ENCODE measurements at regions not wholly inside any gene's neighbourhood (a gene's known extent, or its start where the extent isn't known, plus 50 kb on each side); places are given as distances from the start of the nearest gene placed in this dataset.

GRCh38 chr7:123285076-123285700, 85.4 kb upstream of the SLC13A1 start:
- Histone ChIP-seq H3K9ac (ENCODE audit: extremely low read depth, insufficient read length, low read length) (no peak overlapping the region), H2BK120ac (ENCODE audit: low read depth, low read length, poor library complexity, severe bottlenecking) (no peak overlapping the region), H3K4me1 (ENCODE audit: insufficient read depth, low read length) (no peaks in the 10 kb centered on the region), H2BK5ac (ENCODE audit: insufficient read length, low read length) (no peak overlapping the region), H2BK15ac (ENCODE audit: low read depth, low read length) (no peak overlapping the region), H3K4me2 (ENCODE audit: insufficient read depth, insufficient read length, low read length) (peak overlapping the region; percentile 15), H3K79me1 (ENCODE audit: insufficient read depth, low read depth, low read length, poor library complexity, severe bottlenecking) (no peaks in the 10 kb centered on the region), H3K79me2 (ENCODE audit: insufficient read depth, low read length) (no peaks in the 10 kb centered on the region), H4K8ac (replicated peaks; ENCODE audit: insufficient read length, low read depth, low read length) (no peak overlapping the region), H4K20me1 (ENCODE audit: control insufficient read depth, insufficient read depth, insufficient read length) (no peaks in the 10 kb centered on the region), H3T11ph (ENCODE audit: low read length) (no peak overlapping the region), H3K23ac (ENCODE audit: insufficient read length, low read depth, low read length) (no peak overlapping the region), H2AK5ac (ENCODE audit: insufficient read length, low read length) (no peak overlapping the region), H3K56ac (ENCODE audit: insufficient read length, low read depth, low read length) (no peak overlapping the region), H3K18ac (ENCODE audit: insufficient read length, low read depth, low read length) (no peak overlapping the region), H4K91ac (ENCODE audit: insufficient read length, low read depth, low read length) (no peak overlapping the region), H2BK20ac (ENCODE audit: low read depth, low read length, poor library complexity, severe bottlenecking) (no peak overlapping the region), H3K23me2 (ENCODE audit: insufficient read length, low read depth, low read length, poor library complexity, severe bottlenecking) (no peaks in the 10 kb centered on the region), H3K14ac (ENCODE audit: insufficient read depth, low read length) (no peak overlapping the region), H4K5ac (ENCODE audit: insufficient read length, low read depth, low read length) (no peak overlapping the region), H3K9me3 (ENCODE audit: control insufficient read depth, low read depth, low read length) (no peaks in the 10 kb centered on the region), H3K27ac (ENCODE audit: insufficient read length, low read depth, low read length) (no peak overlapping the region), H3K27me3 (ENCODE audit: insufficient read depth, low read length) (no peaks in the 10 kb centered on the region), H2AFZ (ENCODE audit: low read length) (no peak overlapping the region), H3K4ac (ENCODE audit: low read depth, low read length) (no peak overlapping the region), H2BK12ac (ENCODE audit: insufficient read length, low read depth, low read length) (no peak overlapping the region)
- Mint-ChIP-seq H3K4me1 (peaks cover 10 to 13% of the 10 kb centered on the region in 2 experiments), H3K9me3 (no peaks in the 10 kb centered on the region), H3K36me3 (ENCODE audit: insufficient read depth in 1 of 3, low read depth in 3 of 3) (no peaks in the 10 kb centered on the region; a peak in 2 of 7 replicates), H3K4me3 (no peak overlapping the region; a peak in 1 of 5 replicates), H3K27me3 (ENCODE audit: low read depth) (no peaks in the 10 kb centered on the region), H3K27ac (peak overlapping the region; percentile 89 to 97 (median 89); a peak in 6 of 7 replicates)
- peak; percentile 55 for TF ChIP-seq CTCF (conservative IDR thresholded peaks at IDR 0.05)
- peak; percentile 79 for DNase-seq
- WGBS (ENCODE audit: extremely low coverage, insufficient read length, low lambda C conversion rate), result no CpG with 5 or more reads among the region's 7 CpGs

Measured in H9 (cell line).